Activated B cell treated with CpG ODN at 0.5 μM for 24 hours (primary cell): ENCODE measurements at regions not wholly inside any gene's neighbourhood (a gene's known extent, or its start where the extent isn't known, plus 50 kb on each side); places are given as distances from the start of the nearest gene placed in this dataset.

Experiments
- ATAC-seq: fragments of 200-7000 bp; cut with Tn5 transposase; one replicate; pipeline ENCODE4 v1.10.0; 2021; ENCODE audit warnings: low read depth, mild to moderate bottlenecking, moderate library complexity
- CTCF ChIA-PET: fragments of 350-600 bp; sonication (Branson Sonifier 250); formaldehyde crosslinking; loops from one replicate; lab custom pipeline; 2021; ENCODE audit warnings: antibody characterized with exemption; lab: Charles Lee
- POLR2A ChIA-PET: fragments of 350-600 bp; sonication (Branson Sonifier 250); formaldehyde crosslinking; loops from one replicate; lab custom pipeline; 2021; ENCODE audit warnings: antibody characterized with exemption; lab: Charles Lee
- DNase-seq: peaks from one replicate; pipeline ENCODE4 v3.0.0; 2022
- H3K27ac Mint-ChIP-seq: one replicate; pipeline ENCODE4 v1.8.0; 2020; ENCODE audit warnings: mixed read lengths
- H3K27me3 Mint-ChIP-seq: one replicate; pipeline ENCODE4 v1.8.0; 2021; ENCODE audit warnings: mixed read lengths
- H3K36me3 Mint-ChIP-seq: one replicate; pipeline ENCODE4 v1.8.0; 2021; ENCODE audit warnings: low read depth, mixed read lengths
- H3K4me1 Mint-ChIP-seq: one replicate; pipeline ENCODE4 v1.8.0; 2021; ENCODE audit warnings: mixed read lengths
- H3K4me3 Mint-ChIP-seq: one replicate; pipeline ENCODE4 v1.8.0; 2020; ENCODE audit warnings: mild to moderate bottlenecking, mixed read lengths
- H3K9me3 Mint-ChIP-seq: one replicate; pipeline ENCODE4 v1.8.0; 2020; ENCODE audit warnings: mixed read lengths
- intact Hi-C: fragments of 100-400 bp; cut with micrococcal nuclease; formaldehyde crosslinking; loops from one replicate; pipeline ENCODE4 v1.15.1; 2024
- TF ChIP-seq, protein P1 (sequence below): fragments of 200-600 bp; IDR thresholded peaks from one replicate; pipeline ENCODE4 v1.8.0; 2022; ENCODE audit warnings: antibody characterized with exemption, mild to moderate bottlenecking

DNA sequence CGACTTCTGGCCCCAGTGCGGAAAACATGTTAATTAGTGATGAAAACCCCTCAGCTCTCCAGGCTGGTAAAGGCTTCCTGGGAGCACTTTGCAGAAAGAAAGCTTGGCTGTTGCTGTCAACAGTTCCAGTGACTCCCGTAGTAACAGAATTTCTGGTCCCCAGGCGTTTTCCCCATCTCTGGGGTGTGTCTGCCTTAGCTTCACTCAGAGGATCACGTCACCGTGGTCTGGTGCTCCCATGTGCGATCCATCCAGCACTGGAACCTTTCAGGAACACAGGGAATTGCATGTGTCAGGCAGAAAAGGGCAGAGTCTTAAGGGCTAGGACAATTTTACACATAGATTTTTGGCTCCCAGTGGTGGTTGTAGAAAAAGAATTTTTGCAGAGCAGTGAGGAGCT lies 470.4 kb upstream of the USP24 start:
- H3K27ac Mint-ChIP-seq: no peak overlapping the region
- ATAC-seq (no peak), DNase-seq (no peak)
- no peaks in the 10 kb centered on the region for H3K36me3 Mint-ChIP-seq
- no peak overlapping the region for H3K4me3 Mint-ChIP-seq
- ChIA-PET POLR2A (no interaction called here), CTCF (no interaction called here)
- TF ChIP-seq, protein P1, sequence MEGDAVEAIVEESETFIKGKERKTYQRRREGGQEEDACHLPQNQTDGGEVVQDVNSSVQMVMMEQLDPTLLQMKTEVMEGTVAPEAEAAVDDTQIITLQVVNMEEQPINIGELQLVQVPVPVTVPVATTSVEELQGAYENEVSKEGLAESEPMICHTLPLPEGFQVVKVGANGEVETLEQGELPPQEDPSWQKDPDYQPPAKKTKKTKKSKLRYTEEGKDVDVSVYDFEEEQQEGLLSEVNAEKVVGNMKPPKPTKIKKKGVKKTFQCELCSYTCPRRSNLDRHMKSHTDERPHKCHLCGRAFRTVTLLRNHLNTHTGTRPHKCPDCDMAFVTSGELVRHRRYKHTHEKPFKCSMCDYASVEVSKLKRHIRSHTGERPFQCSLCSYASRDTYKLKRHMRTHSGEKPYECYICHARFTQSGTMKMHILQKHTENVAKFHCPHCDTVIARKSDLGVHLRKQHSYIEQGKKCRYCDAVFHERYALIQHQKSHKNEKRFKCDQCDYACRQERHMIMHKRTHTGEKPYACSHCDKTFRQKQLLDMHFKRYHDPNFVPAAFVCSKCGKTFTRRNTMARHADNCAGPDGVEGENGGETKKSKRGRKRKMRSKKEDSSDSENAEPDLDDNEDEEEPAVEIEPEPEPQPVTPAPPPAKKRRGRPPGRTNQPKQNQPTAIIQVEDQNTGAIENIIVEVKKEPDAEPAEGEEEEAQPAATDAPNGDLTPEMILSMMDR: no peak
- H3K27me3 Mint-ChIP-seq: peaks cover 6% of the 10 kb centered on the region
- H3K9me3 Mint-ChIP-seq: peaks cover 6% of the 10 kb centered on the region
- intact Hi-C loops: no loop called here
- H3K4me1 Mint-ChIP-seq: no peaks in the 10 kb centered on the region

DNA sequence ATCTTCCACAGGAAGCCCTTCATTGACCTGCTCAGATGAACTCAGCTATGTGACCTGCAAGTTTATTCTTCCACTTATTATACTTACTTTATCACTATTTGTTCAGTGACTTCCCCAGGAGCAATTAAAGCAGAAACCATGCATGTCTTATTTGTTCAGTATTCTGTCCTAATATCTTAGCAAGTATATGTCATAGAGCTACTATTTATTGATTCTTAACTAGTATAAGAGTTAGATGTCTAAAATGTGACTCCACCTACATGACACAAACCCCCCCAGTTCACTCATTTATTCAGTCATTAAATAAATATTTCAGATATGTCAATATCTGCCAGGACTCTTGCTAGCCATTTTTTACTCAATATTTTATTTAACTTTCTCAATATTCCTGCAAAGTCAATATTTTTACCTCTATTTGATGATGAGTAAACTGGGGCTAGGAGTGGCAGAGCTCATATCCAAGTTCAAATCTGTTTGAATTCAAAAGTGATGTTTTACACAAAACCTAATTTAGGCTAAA lies 469.0 kb upstream of the USP24 start:
- intact Hi-C loops: no loop called here
- no peaks in the 10 kb centered on the region for H3K36me3 Mint-ChIP-seq
- POLR2A ChIA-PET: no interaction called here
- H3K4me3 Mint-ChIP-seq: no peak overlapping the region
- DNase-seq (no peak), ATAC-seq (no peak)
- CTCF ChIA-PET: no interaction called here
- H3K4me1 Mint-ChIP-seq: no peaks in the 10 kb centered on the region
- H3K27ac Mint-ChIP-seq: no peak overlapping the region
- TF ChIP-seq, protein P1: no peak
- H3K9me3 Mint-ChIP-seq: peaks cover 6% of the 10 kb centered on the region
- peaks cover 6% of the 10 kb centered on the region for H3K27me3 Mint-ChIP-seq

DNA sequence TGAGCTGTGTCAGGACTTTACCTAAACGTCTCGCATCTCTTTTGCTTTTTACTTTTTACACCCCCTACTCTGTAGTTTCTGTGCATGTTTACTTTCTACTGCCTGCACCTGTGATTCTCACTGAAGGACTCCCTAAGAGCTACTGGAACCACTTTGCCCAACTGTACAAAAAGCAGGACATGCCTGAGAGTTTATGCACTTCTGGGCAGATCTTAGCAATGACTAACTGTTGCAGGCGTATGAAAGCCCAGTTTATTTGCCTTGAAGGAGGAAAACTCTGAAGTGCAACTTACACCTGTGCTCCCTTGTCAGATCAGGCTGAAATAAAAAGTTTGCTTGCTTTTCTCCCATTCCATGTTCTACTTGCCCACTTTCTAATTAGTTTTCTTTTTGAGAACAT lies 467.0 kb upstream of the USP24 start:
- TF ChIP-seq, protein P1: no peak
- Mint-ChIP-seq H3K9me3 (peaks cover 6% of the 10 kb centered on the region), H3K27ac (no peak overlapping the region), H3K27me3 (peaks cover 8% of the 10 kb centered on the region), H3K4me1 (no peaks in the 10 kb centered on the region), H3K4me3 (no peak overlapping the region), H3K36me3 (no peaks in the 10 kb centered on the region)
- CTCF ChIA-PET: no interaction called here
- ATAC-seq: no peak
- POLR2A ChIA-PET: no interaction called here
- DNase-seq: no peak
- intact Hi-C loops: no loop called here

DNA sequence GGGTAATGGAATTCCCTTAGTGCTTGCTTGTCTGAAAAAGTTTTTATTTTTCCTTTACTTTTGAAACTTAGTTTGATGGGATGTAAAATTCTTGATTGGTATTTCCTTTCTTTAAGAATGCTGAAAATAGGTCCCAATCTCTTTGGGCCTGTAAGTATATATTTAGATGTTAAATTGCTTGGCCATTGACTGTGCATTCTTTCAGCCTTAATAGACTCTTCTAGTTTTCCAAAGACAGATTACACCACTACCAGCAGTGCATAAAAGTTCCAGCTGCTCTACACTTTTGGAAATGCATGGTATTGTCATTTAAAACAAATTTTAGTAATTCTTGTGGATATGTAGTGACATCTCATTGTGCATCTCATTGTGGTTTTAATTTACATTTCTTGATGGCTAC lies 464.8 kb upstream of the USP24 start:
- peaks cover 6% of the 10 kb centered on the region for H3K9me3 Mint-ChIP-seq
- ChIA-PET CTCF (no interaction called here), POLR2A (no interaction called here)
- H3K27me3 Mint-ChIP-seq: peaks cover 6% of the 10 kb centered on the region
- no peak overlapping the region for H3K4me3 Mint-ChIP-seq
- ATAC-seq: no peak
- H3K4me1 Mint-ChIP-seq: no peaks in the 10 kb centered on the region
- TF ChIP-seq, protein P1: no peak
- no peak overlapping the region for H3K27ac Mint-ChIP-seq
- no peaks in the 10 kb centered on the region for H3K36me3 Mint-ChIP-seq
- intact Hi-C loops: no loop called here
- no peak for DNase-seq

DNA sequence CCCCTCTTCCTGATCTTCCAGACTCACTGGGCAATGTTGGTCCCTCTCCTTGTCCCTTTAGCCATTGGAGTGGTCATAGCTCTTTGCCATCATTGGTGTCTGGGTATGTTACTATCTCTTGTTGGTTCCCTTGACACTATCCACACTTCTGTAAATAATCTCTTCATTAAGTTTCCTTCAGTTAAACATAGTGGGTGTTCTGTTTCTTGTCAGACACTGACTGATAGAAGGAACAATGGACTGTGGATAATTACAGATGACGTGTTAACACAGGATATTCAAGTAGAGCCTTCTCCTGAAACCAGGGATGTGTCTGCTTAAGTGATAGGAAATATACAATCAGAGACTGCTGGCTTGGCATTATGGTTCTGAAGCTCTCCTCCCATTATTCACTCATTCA lies 458.3 kb upstream of the USP24 start:
- H3K27me3 Mint-ChIP-seq: peaks cover 2% of the 10 kb centered on the region
- ATAC-seq: no peak
- ChIA-PET CTCF (no interaction called here), POLR2A (no interaction called here)
- H3K27ac Mint-ChIP-seq: no peak overlapping the region
- no peaks in the 10 kb centered on the region for H3K36me3 Mint-ChIP-seq
- no peaks in the 10 kb centered on the region for H3K9me3 Mint-ChIP-seq
- H3K4me1 Mint-ChIP-seq: no peaks in the 10 kb centered on the region
- DNase-seq: no peak
- TF ChIP-seq, protein P1: no peak
- no peak overlapping the region for H3K4me3 Mint-ChIP-seq
- intact Hi-C loops: no loop called here
